HT1080 (cell line): ENCODE measurements at regions not wholly inside any gene's neighbourhood (a gene's known extent, or its start where the extent isn't known, plus 50 kb on each side); places are given as distances from the start of the nearest gene placed in this dataset.

Experiments
- DNase-seq: peaks from one replicate; pipeline ENCODE4 v3.0.0-alpha.2; 2015; ENCODE audit warnings: low read depth

GRCh38 chr6:153882411-153882810, 156.6 kb upstream of the OPRM1 start:
- no peak for DNase-seq

DNA sequence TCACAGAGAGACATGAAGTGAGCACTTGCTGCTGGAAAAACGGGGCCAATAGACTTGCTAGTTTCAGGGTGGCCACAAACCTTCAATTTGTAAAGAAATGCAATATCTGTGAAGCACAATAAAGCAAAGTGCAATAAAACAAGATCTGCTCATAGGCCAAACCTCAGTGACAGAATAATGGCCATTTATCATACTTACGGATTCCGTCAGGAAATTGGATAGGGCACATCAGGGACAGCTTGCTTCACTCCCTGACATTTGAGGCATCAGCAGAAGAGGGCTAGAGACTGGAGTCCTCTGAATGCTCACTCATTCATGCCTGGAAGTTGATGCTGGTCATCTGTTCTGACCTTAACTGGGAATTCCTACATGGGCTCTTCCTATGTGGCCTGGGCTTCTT, 165.5 kb upstream of the OPRM1 start:
- DNase-seq = no peak

- peak; percentile 68 for DNase-seq
These were observed 166.1 kb upstream of the OPRM1 start for GRCh38 chr6:153872946-153873345.

- DNase-seq = no peak
These were observed 176.1 kb upstream of the OPRM1 start for GRCh38 chr6:153862927-153863326.

- DNase-seq = no peak
These were observed 176.9 kb upstream of the OPRM1 start for GRCh38 chr6:153862139-153862538.

GRCh38 chr6:153858529-153858928, 180.5 kb upstream of the OPRM1 start:
- DNase-seq = no peak

- no peak for DNase-seq
These were observed 182.1 kb upstream of the OPRM1 start for GRCh38 chr6:153856929-153857376.

DNA sequence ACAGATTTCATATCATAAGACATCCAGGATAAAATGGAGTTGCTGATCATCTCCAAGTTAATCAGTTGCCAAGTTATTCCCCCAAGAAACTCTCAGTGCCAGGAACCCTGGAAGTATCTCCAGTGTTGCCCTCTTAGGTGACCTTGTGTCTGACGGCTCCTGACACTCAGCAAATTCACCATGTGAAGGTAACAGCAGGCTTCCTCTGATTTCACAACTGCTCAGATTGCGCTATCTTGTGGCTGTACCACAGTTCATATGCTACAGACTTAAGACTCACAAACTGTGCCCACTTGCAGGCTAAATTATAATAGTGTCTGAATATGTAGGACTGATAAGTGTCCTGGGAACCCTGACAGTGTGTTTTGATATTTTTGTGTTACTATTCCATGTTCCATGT, 186.6 kb upstream of the OPRM1 start:
- no peak for DNase-seq

- no peak for DNase-seq
These were observed 187.0 kb upstream of the OPRM1 start for GRCh38 chr6:153852034-153852433.

GRCh38 chr6:153849072-153849779, 189.8 kb upstream of the OPRM1 start:
- peak; percentile 11 for DNase-seq

- DNase-seq = no peak
These were observed 195.6 kb upstream of the OPRM1 start for GRCh38 chr6:153843420-153843819.

DNA sequence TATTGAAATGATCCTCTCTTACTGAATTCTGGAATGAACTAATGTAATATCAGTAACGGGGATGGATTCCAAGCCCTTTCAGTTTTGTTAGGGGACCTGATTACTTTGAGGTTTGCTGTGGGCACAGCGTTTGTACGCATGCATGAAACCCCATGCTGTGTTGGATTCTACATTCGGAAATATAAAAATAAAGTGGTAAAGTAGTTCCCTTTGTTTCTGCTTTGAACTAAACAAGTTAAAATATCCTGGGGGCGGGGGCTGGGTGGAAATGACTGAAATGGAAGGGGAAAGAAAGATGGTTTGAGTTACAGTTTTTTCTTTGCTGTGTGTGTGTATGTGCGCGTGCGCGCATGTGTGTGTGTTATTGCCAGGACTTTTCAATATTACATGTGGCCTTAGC, 196.5 kb upstream of the OPRM1 start:
- no peak for DNase-seq

DNA sequence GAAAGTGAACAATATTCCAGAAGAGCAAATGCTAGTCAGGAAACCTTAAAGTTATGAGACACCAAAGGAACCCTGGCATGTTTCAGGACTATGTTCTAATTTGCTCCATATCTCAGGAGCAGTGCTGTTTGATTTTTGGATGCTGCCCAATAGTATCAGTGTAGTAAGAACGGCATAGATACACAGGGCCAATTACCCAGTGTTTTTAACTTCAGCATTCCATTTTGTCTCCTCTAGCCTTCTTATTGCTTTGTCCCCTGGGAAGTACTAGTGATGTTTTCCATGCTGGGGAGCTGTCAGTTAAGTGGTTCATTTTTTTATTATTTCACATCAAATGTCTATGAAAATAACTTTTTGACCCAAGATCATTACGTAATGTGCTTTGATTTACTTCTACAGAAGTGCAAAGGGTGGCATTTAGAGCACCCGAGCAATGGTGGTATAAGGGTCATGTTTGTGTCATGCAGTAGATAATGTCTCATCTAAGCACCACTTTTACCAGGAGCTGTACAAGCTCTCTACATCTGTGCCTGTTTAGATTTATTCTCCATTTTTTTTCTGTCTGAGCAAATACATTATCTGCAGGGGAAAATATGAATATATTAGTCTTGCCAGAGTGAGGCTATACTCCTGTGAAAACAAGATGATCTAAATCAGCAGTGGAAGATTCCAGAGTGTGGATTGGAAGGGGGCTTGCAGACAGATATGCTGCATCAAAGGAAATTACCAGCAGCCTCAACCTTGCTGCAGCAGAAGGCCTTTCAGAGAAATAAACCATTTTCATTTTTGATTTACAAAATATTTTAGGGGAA, 198.8 kb upstream of the OPRM1 start:
- no peak for DNase-seq

DNA sequence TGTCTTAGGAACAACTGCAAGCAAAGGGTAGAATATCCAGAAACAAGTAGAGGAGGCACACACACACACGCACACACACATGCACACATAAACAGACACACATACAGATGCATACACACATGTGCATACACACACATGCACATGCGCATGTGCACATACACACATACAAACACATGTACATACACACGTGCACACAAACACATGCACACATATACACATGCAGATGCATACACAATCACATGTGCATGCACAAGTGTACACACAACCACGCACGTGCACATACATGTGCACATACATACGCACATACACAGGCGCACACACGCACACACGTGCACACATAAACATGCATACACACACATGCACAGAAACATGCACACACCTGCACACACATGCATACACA, 206.5 kb upstream of the OPRM1 start:
- no peak for DNase-seq

GRCh38 chr6:153831350-153832078, 207.5 kb upstream of the OPRM1 start:
- DNase-seq = no peak

DNA sequence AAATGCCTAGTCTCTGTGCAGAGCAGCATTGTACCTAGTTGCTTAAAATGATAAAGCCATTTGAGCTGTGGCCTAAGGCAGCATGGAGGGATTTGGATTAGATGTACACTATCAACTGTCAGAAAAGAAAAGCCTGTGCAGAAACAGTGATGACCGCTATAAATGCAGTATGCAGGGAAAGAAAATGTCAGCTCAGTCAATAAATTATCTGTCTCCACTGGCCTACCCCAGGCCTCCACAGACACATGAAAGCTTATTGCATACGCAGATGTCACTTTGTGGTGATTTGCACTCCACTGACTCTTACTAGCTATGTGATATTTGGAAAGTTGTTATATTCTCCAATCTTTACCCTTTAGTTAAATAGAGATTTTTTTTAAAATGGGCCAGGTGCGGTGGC, 221.9 kb upstream of the OPRM1 start:
- no peak for DNase-seq

GRCh38 chr6:153816366-153816765, 222.7 kb upstream of the OPRM1 start:
- DNase-seq = no peak

DNA sequence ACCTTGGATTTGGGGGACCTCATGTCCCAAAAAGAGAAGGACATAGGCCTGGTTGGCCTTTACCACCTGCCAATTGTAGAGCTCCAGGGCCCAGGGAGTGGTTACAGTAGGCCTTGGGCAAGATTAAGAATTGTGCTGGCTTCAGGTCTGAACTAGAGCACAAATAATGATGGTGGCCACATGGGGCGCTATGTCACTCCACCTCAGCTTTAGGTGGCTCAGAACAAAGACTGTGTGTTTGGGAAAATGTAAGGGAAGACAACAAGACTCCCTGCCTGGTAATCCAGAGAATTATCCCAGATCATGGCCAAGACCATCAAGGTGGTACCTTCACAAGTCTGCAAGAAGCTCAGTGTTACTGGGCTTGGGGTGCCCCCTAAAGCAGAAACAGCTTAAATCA, 224.9 kb upstream of the OPRM1 start:
- DNase-seq = no peak

GRCh38 chr6:153804755-153805330, 234.2 kb upstream of the OPRM1 start:
- no peak for DNase-seq

DNA sequence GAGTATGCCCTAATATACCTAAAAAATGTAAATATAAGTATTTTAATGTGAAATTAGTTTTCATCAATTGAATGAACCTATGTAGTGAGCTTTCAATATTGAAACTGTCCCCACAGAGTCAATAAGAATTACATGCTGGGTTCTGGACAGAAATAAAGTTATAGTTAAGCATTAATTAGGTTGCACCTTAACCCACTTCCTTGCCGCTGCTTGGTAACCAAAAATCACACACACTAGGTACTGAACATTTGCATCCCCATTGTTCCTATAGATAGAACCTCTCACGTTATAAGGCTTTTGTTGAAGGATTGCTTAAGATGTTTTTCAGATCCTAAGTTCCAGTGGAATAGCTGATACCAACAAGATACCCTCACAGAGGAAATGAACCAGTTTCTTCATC, 237.1 kb upstream of the OPRM1 start:
- DNase-seq = no peak

GRCh38 chr6:153800580-153801188, 238.4 kb upstream of the OPRM1 start:
- no peak for DNase-seq
